ENCODE measurements at regions not wholly inside any gene's neighbourhood (a gene's known extent, or its start where the extent isn't known, plus 50 kb on each side); places are given as distances from the start of the nearest gene placed in this dataset.
"Not testable (repeated sequence)": the region's sequence is repeated elsewhere in the genome, so short reads cannot be mapped to it uniquely, and the experiment has no call there.

- no peak for TF ChIP-seq CTCF (IDR thresholded peaks at IDR 0.05; ENCODE audit: control insufficient read depth, extremely low read depth, insufficient read depth)
- no peak for DNase-seq (ENCODE audit: low read depth)
- H3K4me3 ChIP-seq (ENCODE audit: low read depth, low read length) = no peak overlapping the region
Measured at GRCh38 chr6:80969439-80969838, 783.0 kb downstream of the TENT5A start.

GRCh38 chr6:80967609-80968008 is 784.9 kb downstream of the TENT5A start:
- no peak for DNase-seq (ENCODE audit: low read depth)
- no peak for TF ChIP-seq CTCF (IDR thresholded peaks at IDR 0.05; ENCODE audit: control insufficient read depth, extremely low read depth, insufficient read depth)
- no peak overlapping the region for H3K4me3 ChIP-seq (ENCODE audit: low read depth, low read length)

DNA sequence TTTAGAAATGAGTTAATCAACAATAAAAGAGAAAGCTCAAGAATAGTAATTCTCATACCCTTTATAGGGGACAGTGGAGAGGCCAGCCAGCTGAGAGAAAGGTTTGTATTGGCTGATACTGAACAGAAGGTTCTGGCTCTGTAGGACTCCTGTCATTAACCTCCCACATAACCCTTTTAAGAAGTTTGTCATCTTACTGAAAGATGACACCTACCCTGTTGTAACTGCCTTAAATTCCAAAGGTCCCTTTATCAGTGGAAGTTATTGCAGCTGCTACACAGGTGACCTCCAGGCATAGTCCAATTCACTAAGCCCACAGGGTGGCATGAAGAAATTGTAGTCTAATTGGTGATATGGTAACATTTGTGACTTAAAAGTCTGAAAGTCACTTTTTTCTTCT is 790.1 kb downstream of the TENT5A start:
- TF ChIP-seq CTCF (IDR thresholded peaks at IDR 0.05; ENCODE audit: control insufficient read depth, extremely low read depth, insufficient read depth) = no peak
- no peak for DNase-seq (ENCODE audit: low read depth)
- no peak overlapping the region for H3K4me3 ChIP-seq (ENCODE audit: low read depth, low read length)

DNA sequence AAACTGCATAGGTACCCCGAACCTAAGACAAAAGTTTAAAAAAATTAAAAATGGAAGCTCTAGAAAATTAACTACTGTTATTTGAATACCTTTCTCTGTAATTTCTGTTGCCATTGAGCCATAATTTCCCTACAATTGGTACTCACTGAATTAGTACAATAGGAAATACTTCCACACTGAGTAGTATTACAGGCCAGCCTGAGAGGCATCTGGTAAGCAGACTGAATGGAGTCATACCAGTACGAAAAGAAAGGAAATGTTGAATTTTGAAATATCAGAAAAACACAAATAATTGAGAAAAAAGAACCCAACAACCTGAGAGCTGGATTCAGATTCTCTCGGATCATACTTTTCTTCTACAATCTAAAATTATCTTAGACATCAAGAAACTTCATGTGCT is 791.3 kb downstream of the TENT5A start:
- TF ChIP-seq CTCF (IDR thresholded peaks at IDR 0.05; ENCODE audit: control insufficient read depth, extremely low read depth, insufficient read depth) = no peak
- no peak overlapping the region for H3K4me3 ChIP-seq (ENCODE audit: low read depth, low read length)
- DNase-seq (ENCODE audit: low read depth) = no peak

DNA sequence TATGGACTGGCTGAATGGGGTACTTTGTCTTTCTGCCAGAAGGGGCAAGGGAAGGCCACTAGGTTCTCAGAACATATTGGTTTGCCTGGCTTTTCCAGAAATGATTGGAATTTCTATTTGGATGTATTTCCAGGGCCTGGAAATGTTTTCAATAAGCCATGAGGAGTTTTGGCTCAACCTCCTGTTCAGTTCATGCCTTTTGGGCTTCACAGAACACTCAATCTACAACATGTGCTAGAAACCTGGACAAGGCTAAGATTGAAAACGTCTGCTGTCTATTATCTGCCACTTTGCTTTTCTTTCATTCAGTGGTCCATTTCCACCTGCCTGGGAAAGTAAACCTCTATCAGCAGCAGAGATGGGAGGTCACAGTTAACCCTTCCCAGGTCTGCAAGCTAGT is 793.4 kb downstream of the TENT5A start:
- no peak for TF ChIP-seq CTCF (IDR thresholded peaks at IDR 0.05; ENCODE audit: control insufficient read depth, extremely low read depth, insufficient read depth)

DNA sequence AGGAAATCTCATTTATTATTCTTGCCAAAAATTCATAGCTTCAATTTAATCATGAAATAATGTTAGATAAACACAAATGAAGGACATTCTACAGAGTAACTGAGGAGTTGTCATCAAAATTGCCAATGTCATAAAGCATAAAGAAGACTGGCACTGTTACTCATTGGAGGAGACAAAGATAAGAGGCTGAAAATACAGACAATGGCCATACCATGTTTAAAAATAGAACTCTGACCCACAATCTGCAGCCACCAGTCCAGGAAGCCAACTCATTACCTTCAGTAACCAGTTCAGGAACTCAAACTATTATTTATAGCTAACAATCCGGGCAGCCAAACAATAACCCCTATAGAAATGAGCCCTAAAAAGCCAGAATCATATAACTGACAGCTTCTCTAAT is 795.6 kb downstream of the TENT5A start:
- TF ChIP-seq CTCF (IDR thresholded peaks at IDR 0.05; ENCODE audit: control insufficient read depth, extremely low read depth, insufficient read depth) = no peak
- DNase-seq (ENCODE audit: low read depth) = no peak
- H3K4me3 ChIP-seq (ENCODE audit: low read depth, low read length) = no peak overlapping the region

More for the DNA sequence above, 793.4 kb downstream of the TENT5A start:
- DNase-seq (ENCODE audit: low read depth) = no peak
- no peak overlapping the region for H3K4me3 ChIP-seq (ENCODE audit: low read depth, low read length)

DNA sequence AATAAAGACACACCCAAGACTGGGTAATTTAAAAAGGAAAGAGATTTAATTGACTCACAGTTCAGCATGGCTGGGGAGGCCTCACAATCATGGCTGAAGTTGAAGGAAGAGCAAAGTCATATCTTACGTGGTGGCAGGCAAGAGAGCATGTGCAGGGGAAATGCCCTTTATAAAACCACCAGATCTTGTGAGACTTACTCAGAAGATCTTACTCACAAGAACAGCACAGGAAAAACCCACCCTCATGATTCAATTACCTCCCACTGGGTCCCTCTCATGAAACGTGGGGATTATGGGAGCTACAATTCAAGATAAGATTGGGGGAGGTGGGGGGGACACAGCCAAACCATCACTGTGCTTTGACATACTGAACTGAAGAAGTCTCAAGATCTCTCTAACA is 800.0 kb downstream of the TENT5A start:
- DNase-seq (ENCODE audit: low read depth); H3K4me3 ChIP-seq (ENCODE audit: low read depth, low read length): not testable (repeated sequence)

GRCh38 chr6:80946402-80946801 is 806.1 kb downstream of the TENT5A start:
- TF ChIP-seq CTCF (IDR thresholded peaks at IDR 0.05; ENCODE audit: control insufficient read depth, extremely low read depth, insufficient read depth) = no peak
- no peak overlapping the region for H3K4me3 ChIP-seq (ENCODE audit: low read depth, low read length)
- DNase-seq (ENCODE audit: low read depth) = no peak

All from LNCaP clone FGC (cell line).